HG03097 (cell line): ENCODE measurements at regions not wholly inside any gene's neighbourhood (a gene's known extent, or its start where the extent isn't known, plus 50 kb on each side); places are given as distances from the start of the nearest gene placed in this dataset.

Source experiments
- ATAC-seq: cut with Tn5 transposase; IDR thresholded peaks from one replicate; pipeline ENCODE4 v1.9.1; 2021; ENCODE audit not compliant: unreplicated experiment, low FRiP score

DNA sequence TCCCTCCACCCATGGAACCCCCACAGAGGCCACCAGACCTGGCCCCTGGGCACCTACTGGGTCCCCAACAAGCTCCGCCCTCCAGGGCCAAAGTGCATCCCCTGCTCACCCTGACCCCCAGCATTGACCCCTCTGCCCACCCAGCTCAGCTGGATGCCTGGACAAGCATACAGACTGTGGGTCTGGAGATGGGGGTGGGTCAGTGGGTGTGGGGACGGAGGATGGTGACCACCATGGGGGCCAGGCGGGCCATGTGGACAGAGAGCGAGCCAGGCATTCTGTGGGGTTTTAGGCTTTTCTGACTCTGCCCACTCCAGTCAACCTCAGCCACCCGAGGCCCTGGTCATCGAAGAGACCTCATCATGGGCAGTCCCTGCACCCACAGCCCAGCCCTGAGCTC lies 183.7 kb downstream of the BRD1 start:
- ATAC-seq, result no peak

DNA sequence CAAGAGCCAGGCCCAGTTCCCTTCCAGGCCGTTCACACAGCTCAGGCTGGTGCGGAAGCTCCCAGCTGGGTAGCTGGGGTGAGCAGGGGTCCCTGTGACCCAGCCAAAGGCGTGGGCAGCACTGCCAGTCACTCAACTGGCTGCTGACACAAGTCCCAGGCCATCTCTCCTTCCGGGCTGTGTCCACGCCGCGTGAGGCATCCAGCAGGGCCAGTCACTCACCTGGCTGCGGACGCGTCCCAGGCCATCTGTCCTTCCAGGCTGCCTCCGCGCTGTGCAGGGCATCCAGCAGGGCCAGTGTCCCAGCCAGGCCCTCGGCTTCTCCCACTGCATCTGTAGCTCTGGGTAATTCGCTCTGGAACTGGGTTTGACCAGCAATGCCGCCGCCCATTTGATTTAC lies 184.2 kb downstream of the BRD1 start:
- ATAC-seq, result no peak

DNA sequence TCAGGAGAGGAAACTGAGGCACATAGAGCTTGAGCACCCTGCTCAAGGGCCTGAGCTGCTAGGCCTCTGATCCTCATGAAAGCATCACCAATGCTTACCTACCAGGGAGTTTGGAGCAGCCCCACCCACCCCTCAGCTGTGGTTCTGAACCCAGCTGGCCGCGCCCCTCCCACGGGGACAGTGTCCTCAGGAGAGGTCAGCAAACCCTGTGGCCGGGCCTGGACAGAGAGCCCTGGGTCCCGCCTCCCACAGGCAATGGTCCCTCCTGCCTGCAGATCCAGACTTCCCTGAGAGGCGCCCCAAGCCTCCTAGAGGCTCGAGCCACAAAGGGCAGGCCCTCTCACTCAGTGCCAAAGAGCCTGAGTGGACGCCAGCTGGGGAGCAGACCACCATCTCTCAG lies 184.9 kb downstream of the BRD1 start:
- no peak for ATAC-seq

- no peak for ATAC-seq
Measured at GRCh38 chr22:49642331-49642730, 185.3 kb downstream of the BRD1 start.

DNA sequence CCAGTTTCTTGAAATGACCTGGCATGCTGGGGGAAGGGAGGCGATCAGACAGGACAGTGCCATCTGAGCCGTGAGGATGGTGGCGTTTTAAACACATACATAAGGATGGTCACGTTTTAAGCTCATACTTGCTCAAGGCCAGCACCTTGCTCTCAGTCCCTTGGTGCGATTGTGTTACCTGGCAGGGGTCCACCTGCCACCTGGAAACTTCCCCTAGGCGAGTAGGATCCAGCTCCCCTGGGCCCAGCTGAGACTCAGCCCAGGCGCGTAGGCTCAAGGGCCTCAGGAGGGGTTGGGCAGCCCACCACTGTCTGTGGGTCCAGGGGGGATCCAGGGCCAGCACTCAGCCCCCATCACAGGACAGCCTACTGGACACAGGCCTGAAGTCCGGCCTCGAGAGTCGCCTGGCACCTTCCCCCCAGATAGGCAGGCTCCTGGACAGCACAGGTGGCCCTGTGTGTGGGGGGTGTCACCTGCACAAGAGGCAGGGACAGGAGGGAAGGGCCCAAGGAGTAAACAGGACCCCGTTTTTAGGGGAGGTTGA lies 185.8 kb downstream of the BRD1 start:
- no peak for ATAC-seq

DNA sequence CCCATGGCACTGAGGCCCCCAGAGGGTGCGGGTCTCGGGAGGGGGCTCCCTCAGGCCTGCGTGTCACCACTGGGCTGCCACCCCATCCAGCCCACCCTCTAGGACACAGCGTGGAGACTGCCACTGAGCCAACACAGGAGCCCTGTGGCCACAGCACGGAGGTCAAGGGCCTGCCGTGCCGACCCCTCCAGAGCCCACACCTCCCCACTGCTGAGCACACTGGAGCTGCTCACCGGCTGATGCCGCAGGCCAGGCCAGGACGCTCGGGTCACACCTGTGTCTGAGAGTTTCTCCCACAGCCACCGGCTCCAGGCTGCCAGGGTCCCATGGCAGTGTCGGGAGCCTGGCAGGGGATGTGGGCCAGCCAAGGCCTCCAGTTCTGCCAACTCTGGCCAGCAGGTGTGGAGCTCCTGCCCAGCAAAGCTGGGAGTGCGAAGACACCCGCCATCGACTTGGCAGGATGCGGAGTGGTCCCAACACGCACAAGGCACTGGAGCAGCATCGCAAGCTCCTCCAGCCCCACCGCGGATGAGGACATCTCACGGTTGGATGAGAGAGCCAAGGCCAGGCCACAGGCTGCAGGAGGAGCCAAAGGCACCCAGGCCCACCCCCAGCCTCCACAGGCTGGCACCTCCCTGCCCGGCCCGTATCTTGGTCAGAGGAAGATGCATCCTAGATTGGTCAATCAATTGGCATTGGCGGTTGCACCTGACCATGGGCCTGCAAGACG lies 187.1 kb downstream of the BRD1 start:
- ATAC-seq, result no peak

GRCh38 chr22:49639956-49640355 lies 187.7 kb downstream of the BRD1 start:
- no peak for ATAC-seq

- no peak for ATAC-seq
Measured at GRCh38 chr22:49638788-49639187, 188.9 kb downstream of the BRD1 start.

GRCh38 chr22:49638001-49638400 lies 189.7 kb downstream of the BRD1 start:
- ATAC-seq, result no peak

- no peak for ATAC-seq
Measured at GRCh38 chr22:49637255-49637760, 190.4 kb downstream of the BRD1 start.

GRCh38 chr22:49636649-49637048 lies 191.0 kb downstream of the BRD1 start:
- ATAC-seq, result no peak

DNA sequence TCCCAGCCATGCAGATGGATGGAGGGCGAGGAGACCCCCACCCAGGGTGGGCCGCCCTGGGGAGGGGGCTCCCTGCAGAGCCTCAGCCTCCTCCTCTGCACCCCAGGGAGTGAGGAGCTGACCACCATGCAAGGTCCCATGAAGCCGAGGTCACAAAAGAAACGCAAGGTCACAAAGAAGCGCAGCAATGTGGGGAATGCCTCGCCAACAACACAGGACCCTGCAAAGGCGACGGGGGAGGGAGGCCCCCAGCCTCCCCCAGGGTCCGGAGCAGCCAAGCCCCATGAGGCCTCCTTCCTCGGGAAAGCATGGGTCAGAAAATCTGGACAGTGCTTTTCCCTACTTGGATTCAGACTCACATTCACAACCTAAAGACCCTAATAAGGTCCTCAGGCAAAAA lies 191.5 kb downstream of the BRD1 start:
- no peak for ATAC-seq

- ATAC-seq, result no peak
Measured at GRCh38 chr22:49634006-49634772, 193.5 kb downstream of the BRD1 start.

DNA sequence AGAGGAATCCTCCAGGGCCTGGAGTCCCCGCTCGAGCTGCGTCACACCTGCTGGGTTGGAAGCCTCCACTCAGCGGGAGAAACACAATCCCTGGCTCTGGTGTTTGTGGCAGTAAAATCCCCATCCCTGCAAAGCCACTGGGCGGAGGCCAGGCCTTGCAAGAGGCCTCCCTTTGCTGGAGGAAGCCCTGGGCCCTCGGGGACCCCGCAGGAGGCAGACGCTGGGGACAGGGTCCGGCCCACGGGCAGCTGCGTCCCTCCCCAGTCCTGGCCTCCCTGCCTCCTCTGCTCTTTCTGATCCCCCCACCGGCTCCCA lies 194.7 kb downstream of the BRD1 start:
- no peak for ATAC-seq

- no peak for ATAC-seq
Measured at GRCh38 chr22:49632199-49633009, 195.3 kb downstream of the BRD1 start.

- ATAC-seq, result no peak
Measured at GRCh38 chr22:49630448-49630946, 197.2 kb downstream of the BRD1 start.

- no peak for ATAC-seq
Measured at GRCh38 chr22:49629586-49630447, 197.9 kb downstream of the BRD1 start.

GRCh38 chr22:49629261-49629570 lies 198.5 kb downstream of the BRD1 start:
- no peak for ATAC-seq

- no peak for ATAC-seq
Measured at GRCh38 chr22:49628391-49629260, 199.0 kb downstream of the BRD1 start.
